NCI-H2081 treated with DMSO at 0.1 percent for 48 hours (cell line): ENCODE measurements at regions not wholly inside any gene's neighbourhood (a gene's known extent, or its start where the extent isn't known, plus 50 kb on each side); places are given as distances from the start of the nearest gene placed in this dataset.

Experiments
- DNase-seq: peaks from one replicate; lab custom pipeline; 2025; lab: John Stamatoyannopoulos, UW

GRCh38 chr20:52637201-52637600 lies 335.0 kb upstream of the TSHZ2 start:
- no peak for DNase-seq

DNA sequence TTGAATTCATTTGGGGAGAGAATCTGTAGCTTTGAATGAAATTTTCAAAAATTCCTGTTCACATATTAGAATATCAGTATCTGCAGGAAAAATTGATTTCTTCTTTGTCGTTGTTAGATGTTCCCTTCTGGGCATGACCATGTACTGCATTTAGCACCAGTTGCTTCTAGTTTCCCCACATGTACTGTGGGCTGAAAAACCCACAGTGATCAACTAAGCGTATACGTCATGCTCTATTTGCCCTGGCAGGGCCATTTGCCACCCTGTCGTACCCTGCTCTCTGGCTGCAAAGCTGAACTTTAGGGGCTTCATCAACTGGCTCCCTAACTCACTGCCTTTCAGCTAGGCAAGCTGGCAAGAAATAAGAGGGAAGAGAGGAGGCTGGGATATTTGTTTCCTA lies 340.7 kb upstream of the TSHZ2 start:
- DNase-seq, result no peak

GRCh38 chr20:52630138-52630537 lies 342.0 kb upstream of the TSHZ2 start:
- no peak for DNase-seq

DNA sequence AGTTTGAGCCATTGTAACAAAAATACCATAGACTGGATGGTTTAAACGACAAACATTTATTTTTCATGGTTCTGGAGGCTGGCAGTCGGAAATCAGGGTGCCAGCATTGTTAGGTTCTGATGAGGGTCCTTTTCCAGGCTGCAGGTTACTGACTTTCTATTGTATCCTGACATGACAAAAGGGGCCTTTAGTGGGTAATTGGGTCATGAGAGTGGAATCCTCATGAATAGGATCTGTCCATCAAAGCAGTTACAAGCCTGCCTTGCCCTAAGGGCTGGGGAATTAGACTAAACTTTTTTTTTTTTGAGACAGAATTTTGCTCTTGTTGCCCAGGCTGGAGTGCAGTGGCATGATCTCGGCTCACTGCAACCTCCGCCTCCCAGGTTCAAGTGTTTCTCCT lies 347.9 kb upstream of the TSHZ2 start:
- no peak for DNase-seq

GRCh38 chr20:52622081-52622480 lies 350.1 kb upstream of the TSHZ2 start:
- no peak for DNase-seq

- DNase-seq, result no peak
Observed at GRCh38 chr20:52621401-52621800, 350.8 kb upstream of the TSHZ2 start.

DNA sequence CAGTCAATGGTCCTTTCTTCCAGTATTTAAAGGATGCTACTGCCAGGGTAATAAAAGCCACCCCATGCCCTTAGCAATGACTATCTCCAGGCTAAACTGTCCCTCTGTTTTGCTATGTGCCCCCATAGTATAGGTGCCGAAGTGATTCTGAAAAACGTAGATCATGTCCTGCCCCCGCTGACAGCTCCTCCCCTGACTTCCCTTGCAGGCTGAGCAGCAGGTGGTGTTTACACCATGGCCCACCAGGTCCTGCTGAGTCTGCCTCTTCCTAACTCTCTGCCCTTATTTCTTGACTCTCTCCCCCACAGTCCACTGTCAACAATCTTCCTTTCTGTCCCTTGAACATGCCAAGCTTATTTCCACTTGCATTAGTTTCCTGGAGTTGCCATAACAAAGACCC lies 352.5 kb upstream of the TSHZ2 start:
- no peak for DNase-seq

- no peak for DNase-seq
Observed at GRCh38 chr20:52619101-52619500, 353.1 kb upstream of the TSHZ2 start.

DNA sequence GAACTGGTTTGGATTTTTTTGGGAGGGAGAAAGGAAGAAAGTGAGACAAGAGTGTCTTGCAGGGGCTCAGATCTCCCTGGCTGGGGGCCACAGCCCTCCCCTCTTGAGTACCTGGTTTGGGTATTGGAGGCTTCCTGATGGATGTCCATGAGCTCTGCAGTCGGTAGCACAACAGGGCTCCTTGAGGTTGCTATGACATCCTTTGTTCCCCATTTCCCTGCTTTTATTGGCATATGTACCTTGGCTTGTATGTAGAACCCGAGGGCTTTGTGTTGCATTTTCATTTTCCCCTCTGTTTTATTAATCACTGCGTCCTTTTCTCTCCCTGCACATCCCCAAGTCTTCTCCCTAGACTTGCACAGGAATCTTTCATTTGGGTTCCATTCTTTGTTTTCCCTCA lies 355.5 kb upstream of the TSHZ2 start:
- DNase-seq, result no peak

DNA sequence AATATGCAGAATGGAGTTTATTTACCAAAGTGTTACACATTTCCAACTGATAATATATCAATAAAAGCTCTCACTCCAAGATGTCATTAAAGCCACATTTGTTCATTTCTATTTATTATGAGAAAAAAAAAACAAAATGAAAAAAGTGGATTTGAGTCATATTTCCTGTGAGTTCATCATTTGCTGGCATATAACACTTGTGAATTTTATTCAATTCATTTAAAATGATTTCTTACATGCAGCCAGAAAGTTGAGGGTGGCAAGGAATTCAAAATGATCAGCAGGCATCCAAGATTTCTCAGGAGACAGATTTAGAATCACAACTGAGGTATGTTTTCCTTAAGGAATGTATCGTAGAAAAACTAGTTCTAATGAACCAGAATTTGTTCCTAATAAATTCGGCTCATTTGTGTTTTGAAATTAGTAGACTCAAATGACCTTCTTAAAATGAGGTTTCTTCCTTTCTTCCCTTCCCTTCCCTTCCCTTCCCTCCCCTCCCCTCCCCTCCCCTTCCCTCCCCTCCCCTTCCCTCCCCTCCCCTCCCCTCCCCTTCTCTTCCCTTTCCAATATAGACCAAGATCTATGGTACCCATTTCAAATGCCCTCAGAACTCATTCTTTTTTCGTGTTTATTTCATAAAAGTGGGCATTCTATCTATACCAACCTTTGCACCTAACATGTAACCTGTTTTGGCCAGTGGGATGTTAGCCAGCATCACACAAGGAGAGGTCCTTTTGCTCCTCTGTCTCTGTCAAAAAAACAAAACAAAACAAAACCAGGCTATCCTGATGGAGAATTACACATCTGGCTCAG lies 357.9 kb upstream of the TSHZ2 start:
- no peak for DNase-seq

GRCh38 chr20:52612046-52612632 lies 360.0 kb upstream of the TSHZ2 start:
- no peak for DNase-seq

GRCh38 chr20:52610749-52611148 lies 361.4 kb upstream of the TSHZ2 start:
- DNase-seq, result no peak

DNA sequence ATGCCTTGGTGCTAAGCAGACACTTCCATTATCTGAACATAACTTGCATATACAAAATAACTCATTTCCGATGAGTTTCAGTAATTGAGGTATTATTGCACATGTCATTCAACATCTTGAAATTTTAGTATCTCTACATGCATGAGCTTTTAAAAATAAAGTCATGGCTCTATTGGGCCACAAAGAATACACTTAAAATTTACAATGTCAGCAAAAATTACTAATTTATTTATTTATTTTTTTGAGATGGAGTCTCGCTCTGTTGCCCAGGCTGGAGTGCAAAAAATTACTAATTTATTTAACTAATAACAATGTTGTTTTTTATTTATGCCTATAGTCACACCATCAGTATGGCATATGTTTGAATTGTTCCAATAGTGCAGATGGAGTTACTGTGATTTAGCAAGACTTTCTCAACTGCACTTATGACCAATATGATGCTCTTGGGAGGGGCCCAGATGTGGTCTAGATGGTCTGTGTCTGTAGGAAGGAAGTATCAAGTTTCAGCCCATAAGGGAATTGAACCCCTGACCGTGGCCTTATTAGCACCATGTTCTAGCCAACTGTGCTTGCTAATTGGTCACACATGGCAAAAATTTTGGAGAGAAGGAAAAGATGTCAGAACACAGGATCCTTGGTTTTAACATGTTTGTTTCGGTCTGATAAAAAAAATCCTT lies 370.7 kb upstream of the TSHZ2 start:
- DNase-seq, result no peak

- no peak for DNase-seq
Observed at GRCh38 chr20:52596256-52596655, 375.9 kb upstream of the TSHZ2 start.

GRCh38 chr20:52595518-52595917 lies 376.6 kb upstream of the TSHZ2 start:
- no peak for DNase-seq

- DNase-seq, result no peak
Observed at GRCh38 chr20:52593654-52594053, 378.5 kb upstream of the TSHZ2 start.

- no peak for DNase-seq
Observed at GRCh38 chr20:52592567-52592966, 379.6 kb upstream of the TSHZ2 start.

DNA sequence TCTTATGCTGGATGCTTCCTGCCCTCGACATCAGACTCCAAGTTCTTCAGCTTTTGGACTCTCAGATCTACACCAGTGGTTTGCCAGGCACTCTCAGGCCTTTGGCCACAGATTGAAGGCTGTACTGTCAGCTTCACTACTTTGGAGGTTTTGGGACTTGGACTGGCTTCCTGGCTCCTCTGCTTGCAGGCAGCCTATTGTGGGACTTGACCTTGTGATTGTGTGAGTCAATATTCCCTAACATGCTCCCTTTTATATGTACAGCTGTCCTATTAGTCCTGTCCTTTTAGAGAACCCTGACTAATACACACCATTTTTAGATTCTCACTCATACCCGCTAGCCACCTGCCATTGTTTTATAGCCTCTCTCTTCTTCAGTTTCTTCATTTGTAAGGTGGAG lies 382.1 kb upstream of the TSHZ2 start:
- DNase-seq, result no peak

DNA sequence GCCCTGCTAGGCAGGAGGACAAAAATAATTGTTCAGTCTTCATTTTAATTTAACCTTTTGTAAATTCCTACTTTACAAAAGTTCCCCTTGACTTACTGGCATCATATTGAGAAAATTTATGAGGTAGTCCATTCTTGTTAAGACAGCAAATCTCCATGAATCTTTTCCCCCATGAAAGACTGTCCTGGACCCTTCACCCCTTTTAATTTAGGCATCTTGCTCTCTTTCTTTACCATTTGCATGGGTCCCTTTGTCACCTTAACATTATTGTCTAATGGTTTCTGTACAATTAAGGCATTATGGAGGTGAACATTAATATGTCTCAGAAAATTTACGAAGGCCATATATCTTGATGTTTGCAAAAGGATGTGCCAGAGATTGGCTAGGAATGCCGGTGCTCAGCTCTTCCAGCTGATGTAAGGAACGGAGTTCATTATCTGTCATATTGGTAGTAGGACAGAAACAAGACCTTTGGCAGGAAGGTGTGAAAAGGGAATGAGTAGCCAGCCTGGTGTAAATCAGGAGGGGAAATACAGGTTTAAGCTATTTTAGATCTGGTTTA lies 382.8 kb upstream of the TSHZ2 start:
- no peak for DNase-seq

DNA sequence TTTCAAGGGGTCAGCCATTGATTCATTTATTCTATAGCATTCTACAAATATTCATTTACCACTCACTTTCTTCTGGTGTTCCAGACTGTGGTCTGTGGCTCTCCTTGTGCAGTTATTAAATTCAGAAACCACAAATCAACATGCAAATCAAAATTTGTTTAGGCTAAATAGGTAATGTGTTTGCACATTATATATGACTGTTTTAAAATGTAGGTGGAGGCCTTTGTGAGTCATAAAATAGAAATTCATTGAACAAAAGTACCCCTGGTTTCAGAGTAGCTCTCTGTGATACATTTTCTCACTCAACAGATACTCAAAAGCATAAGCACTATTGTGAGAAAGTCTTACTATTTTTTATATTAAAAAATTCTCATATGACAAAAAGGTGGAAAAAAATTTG lies 385.5 kb upstream of the TSHZ2 start:
- no peak for DNase-seq

DNA sequence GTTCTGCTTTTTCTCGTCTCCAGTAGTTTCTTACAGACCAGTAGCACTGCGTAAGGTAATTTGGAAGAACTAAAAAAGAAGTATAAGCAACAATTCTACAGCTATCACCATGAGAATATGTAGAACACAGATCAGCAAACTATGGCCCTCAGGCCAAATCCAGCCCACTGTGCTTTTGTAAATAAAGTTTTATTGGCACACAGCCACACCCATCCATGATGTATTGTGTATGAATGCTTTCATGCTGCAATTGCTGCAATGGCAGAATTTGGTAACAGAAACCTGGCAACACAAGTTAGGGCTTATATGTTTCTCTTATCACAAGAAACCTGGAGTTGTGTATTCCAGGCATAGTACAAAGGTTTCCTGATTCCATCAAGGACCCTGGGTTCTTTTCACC lies 386.8 kb upstream of the TSHZ2 start:
- DNase-seq, result no peak

GRCh38 chr20:52578559-52578958 lies 387.0 kb upstream of the ZFP64 start:
- no peak for DNase-seq

DNA sequence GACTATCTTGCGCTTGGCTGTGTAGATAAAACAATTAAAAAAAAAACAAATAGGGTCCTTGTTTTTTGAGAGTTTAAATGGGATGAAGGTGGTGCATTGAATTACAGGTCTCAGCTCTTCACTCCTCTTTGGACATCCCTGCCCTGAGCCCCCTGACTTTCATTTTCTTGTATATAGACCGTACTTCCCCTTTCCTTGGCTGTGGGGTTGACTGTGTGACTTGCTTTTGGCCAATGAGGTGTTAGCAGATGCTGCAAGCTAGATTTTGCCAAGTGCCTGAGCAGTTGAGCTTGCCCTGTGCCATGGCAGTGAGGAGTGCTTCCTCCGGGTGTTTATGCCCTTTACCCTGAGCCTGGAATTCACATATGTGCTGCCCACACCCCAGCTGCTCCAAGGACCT lies 386.1 kb upstream of the ZFP64 start:
- no peak for DNase-seq
